ENCODE measurements at regions not wholly inside any gene's neighbourhood (a gene's known extent, or its start where the extent isn't known, plus 50 kb on each side); places are given as distances from the start of the nearest gene placed in this dataset.
"Not testable (repeated sequence)": the region's sequence is repeated elsewhere in the genome, so short reads cannot be mapped to it uniquely, and the experiment has no call there.

DNA sequence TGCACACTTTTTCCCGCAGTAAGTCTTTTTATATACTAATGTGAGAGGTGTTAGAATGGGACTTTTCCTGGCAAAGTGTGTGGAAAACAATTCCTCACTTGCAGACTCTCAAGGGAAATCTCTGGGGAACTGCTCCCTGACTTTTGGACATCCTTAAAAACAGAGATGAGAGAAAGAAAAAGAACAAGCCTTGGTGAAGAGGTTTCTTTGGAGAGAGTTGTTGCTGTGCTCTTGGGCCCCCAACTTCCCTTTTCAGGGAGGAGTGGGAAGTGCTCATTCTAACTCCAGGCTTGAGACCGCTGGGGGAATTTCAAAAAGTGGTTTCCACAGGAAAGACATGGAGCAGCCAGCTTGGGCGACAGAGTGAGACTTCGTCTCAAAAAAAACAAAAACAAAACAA lies 142.6 kb upstream of the SPRED2 start:
- DNase-seq (ENCODE audit: low read depth), result peak; percentile 40

DNA sequence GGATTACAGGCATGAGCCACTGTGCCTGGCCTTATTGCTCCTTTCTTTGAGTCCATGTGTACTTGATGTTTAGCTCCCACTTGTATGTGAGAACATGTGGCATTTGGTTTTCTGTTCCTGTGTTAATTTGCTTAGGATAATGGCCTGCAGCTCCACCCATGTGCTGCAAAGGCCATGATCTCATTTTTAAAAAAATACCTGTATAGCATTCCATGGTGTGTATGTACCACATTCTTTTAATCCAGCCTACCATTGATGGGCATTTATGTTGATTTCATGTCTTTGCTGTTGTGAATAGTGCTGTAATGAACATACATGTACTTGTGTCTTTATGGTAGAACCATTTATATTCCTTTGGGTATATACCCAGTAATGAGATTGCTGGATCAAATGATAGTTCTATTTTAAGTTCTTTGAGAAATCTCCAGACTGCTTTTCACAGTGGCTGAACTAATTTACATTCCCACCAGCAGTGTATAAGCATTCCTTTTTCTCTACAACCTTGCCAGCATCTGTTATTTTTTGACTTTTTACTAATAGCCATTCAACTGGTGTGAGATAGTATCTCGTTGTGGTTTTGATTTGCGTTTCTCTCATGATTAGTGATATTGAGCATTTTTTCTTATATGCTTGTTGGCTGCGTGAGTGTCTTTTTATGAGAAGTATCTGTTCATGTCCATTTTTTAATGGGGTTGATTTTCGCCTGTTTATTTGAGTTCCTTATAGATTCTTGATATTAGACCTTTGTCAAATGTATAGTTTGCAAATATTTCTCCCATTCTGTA lies 136.4 kb upstream of the SPRED2 start:
- not testable (repeated sequence) for DNase-seq (ENCODE audit: low read depth)

DNA sequence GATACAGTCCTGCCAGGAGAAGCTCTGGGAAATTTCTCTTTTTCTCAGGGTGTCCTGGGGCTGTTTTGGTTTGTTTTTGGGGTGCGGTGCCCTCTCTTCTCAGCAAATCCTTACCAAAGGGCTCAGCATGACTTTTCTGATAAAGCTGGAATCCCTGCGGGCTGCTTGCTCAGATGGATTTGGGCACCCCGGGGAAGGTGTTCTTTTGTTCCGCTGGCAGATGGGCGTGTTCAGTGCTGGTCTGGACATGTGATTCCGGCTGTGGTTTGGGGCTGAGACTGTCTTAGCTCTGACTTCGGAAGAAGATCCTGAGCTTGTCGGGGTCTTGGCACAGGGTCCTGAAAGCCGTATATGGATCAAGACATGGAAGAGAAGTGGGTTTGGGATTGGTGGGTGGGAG lies 134.2 kb upstream of the SPRED2 start:
- no peak for DNase-seq (ENCODE audit: low read depth)

DNA sequence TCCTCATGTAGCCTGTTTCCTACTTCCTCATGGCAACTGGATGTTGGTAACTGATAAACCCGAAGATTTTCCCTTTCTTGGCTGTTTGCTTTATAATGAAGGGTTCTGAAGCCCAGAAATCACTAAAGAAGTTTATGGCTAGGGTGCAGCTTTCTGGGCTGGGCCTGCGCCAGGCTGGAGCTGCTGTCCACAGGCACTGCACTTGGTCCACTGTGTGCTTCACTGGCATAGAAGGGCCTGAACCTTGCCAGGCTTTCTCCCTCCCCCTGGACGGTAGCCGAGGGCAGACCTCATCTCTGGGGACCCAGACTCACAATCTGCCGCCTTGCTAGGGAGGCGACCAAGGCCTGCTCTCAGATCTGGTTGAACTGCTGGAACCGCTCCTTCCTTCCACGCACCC lies 133.3 kb upstream of the SPRED2 start:
- DNase-seq (ENCODE audit: low read depth), result no peak

DNA sequence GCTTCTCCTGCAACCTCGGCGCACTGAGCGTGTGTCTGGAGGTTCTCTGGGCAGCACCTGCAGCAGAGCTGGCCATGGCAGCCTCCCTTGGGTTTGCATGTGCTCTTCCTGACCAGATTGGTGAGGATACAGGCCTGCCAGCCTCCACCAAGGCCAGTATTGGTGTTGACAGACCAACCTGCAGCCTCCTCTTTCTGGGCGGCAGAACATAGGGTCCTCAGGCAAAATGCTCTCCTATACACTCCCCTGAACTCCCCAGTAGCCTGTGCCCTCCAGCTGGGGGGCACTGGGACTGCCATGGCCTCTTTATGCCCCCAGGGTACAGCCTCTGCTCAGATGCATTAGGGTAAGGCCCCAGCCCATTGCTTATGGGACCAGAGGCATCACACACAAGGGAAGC lies 131.9 kb upstream of the SPRED2 start:
- DNase-seq (ENCODE audit: low read depth), result no peak

DNA sequence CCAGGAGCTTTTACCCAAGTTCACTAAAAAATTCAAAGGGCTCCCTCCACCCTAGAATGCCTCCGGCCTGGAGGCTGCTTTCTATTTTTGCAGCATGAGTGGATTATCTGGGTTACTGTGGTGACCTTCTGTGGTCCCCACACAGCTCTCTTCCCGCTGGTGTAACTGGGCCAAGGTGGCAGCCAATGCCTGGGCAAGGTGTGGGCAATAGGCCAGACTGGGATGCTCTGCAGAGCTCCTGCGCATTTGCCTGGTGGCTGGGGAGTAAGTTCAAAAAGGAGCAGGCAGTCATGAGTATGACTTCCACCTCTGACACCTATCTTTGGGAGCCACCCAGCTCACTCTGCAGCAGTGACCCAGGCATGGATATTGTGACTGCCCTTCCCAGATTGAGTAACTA lies 130.5 kb upstream of the SPRED2 start:
- no peak for DNase-seq (ENCODE audit: low read depth)

DNA sequence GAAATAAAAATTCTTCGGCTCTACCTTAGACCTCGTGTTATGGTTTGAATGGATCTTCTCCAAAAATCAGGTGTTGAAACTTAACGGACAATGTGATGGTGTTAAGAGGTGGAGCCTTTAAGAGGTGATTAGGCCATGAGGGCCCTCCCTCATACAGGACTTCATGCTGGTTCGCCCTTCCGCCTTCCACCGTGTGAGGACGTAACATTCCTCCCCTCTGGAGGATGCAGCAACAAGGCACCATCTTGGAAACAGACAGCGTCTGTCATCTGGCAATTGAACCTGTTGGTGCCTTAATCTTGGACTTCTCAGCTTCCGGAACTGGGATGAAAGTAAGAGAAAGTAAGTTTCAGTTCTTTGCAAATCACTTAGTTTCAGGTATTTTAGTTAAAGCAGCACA lies 126.3 kb upstream of the SPRED2 start:
- no peak for DNase-seq (ENCODE audit: low read depth)

DNA sequence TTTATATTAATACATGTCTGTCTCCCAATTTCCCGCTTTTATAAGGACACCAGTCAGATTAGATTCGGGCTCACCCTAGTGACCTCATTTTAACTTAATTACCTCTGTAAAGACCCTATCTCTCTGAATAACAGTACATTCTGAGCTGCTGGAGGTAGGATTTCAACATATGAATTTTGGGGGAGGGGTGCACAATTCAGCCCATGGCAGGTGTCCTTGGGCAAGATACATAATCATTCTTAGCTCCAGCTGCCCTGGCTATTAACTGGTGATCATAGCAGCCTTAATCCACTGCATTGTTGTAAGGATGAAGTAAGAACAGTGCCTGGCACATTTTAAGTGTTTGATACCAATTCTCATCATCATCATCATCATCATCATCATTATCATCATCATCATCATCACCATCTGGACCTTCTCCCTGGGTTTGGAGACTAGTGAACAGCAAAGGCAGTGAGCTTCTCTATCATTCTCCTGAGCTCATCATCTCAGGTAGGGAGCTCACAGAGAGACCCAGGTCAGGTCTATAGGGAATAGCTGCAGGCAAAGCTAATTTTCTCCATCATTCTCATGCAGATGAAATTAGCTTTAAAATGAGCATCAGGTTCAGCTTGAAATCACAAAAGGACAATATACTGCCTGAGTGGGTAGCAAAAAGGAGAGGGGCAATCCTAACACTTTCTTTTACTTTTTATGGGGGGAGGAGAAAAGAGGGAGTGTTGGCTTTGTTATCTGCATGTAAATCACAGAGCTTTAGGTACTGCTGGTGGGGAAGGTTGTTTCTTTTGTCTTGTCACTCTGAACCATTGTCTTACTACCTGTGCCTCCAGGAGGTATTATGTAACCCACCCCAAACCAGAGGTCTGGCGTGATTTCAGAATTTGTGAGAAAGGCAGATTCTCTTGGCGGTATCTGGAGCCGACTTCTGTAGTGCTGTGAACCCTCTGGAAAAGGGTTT lies 125.5 kb upstream of the SPRED2 start:
- DNase-seq (ENCODE audit: low read depth), result no peak

DNA sequence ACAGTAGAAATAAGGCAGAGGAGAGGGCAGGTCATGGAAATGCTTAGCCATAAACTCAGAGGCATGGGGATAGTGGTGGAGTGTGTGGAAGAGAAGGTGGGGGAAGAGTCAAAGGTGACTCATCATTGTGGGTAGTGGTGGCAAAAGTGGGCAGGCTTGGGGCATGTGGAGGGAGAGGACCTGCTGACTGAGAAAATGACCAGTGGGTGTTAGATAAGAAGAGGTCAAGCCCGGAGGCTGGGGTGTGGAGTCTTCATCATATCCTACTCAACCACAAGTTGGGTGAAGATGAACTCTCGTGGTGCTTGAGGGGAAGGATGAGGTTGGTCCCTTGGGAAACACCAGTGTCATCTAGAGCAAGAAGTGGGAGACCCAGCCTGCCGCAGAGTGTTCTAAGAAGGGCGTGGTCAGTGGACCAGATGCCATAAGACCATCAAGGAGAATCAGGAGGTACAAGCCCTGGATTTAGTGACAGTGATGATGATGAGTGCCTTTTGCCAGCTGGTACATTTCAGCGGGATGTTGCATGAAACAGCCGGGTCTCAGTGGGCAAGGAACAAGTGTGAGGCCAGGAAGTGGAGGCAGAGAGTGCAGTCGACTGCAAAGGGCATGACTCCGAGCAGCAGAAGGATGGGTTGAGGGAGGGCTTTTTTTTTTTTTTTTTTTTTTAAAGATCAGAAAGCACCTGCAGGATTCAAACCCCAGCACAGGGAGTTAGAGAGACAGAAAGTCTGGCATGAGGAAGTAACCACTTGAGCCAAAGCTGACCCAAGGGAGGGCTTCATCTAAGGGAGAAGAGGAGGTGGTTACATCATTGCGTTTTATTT lies 122.6 kb upstream of the SPRED2 start:
- DNase-seq (ENCODE audit: low read depth), result no peak

DNA sequence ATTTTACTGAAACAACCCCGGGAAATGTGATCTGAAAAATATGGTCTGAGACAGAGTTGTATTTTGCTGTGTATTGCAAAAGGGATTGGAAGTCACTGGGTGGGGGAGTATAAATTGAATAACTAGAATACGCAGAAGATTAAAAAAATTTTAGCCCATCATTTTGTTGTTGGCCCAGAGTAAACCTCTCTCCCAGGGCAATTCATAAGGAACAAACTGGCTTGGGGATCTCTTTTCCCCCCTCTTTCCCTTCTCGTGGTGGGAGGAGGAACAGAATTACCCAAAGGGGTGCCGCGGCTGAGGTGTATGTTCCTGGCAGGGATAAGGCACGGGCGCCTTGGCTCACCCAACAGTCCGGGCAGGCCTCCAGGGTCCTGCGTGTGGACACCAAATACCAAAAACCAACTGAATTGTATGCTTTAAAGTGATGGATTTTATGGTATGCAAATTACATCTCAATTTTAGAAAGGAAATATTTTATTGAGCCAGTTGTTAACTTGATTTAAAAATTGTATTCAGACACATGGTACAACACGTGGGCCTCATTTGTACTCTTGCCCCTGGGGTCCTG lies 121.2 kb upstream of the SPRED2 start:
- no peak for DNase-seq (ENCODE audit: low read depth)

DNA sequence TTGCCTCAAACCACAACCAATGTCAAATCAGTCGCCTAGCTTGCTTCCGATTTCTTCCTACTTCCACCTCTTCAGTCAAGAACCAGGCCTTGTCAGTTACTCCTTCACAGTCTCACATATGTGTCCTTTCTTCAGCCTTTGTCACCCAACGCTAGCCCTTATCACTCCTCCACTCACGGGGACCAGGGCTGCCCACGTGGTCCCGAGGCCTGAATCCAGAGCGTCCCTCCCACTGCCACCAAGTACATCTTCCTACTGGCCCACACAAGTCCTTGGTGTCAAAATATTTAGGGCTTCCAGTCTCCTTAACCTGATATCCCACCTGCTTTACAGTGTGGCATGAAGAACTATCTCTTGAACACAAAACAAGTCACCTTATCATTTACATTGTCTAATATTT lies 119.1 kb upstream of the SPRED2 start:
- DNase-seq (ENCODE audit: low read depth), result no peak

DNA sequence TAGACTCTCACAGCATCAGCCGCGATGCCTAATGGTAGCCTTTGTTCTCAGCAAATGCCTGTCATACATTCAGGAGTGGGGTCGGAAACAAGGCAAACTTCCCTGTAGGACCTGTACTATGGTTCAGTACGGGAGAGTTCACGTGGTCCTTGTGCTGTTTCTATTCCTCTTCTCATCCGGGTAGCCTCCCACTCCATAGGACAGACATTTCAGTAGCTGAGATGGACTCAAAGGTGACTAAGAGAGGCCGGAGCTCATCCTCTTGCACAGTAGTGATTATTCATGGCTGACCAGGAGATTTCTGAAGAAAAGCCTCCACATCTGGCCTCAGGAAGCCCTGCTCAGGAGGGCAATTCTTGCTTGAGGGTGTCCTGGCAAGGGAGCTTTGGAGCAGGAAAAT lies 117.8 kb upstream of the SPRED2 start:
- DNase-seq (ENCODE audit: low read depth), result no peak

DNA sequence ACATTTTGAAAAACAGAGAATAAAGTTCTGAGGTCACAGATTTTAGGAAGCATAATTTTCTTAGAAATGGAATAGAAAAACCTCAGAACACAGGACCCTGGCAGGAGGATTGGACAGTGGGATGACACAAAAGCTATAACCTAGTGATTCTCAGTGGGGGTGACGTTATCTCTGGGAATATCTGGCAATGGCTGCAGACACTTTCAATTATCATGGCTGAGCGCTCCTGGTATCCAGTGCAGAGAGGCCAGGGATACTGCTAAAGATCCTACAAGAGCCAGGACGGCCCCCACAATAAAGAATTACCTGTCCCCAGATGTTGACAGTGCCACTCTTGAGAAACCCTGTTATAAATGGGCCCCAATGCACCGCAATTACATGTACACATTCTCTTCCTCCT lies 117.2 kb upstream of the SPRED2 start:
- no peak for DNase-seq (ENCODE audit: low read depth)

DNA sequence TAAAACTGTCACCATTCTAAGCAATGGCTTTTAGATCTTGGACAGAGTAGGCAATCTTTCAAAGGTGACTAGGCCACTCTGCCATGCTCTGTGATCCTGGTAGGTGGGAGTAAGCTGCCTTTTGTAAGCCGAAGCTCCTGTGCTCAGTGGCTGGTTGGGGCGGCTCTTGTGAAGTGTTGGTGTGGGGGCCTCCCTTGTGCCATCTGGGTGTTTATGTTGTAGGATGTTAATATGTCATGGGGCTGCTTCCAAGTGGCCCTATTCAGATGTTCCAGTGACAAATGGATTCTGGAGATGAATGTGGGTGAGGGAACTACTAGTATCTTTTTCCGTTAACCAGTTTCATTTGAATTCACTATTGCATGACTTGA lies 116.8 kb upstream of the SPRED2 start:
- no peak for DNase-seq (ENCODE audit: low read depth)

DNA sequence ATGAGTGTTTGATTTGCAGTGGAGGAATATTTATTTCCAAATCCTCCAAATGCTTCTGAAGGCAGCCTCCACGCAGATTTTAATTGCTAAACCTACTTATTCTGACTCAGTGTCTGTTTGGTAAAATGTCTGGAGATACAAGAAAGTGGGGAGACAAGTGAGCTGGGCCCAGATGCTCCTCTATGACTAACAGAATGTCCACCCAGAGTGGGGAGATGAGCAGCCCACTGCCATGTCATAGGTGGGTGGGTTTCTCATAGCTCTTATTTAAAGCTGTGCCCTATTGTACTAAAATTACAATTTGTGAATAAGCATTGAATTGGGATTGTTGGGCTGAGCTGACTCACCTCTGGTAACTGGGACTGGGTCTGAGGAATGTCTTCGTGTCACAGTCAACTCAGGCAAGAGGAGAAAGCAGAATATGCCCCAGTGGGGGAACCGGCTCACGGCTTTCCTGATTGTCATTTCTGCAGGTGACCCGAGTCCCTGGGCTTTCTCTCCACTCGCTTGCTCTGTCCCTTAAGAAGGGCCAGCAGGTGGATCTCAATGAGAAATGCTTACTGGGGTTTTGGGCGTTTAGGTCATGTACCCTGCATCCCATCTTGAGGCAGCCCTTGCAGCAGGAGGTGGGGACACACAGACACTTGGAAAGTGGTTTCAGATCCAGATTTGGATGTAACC lies 116.3 kb upstream of the SPRED2 start:
- DNase-seq (ENCODE audit: low read depth), result no peak

DNA sequence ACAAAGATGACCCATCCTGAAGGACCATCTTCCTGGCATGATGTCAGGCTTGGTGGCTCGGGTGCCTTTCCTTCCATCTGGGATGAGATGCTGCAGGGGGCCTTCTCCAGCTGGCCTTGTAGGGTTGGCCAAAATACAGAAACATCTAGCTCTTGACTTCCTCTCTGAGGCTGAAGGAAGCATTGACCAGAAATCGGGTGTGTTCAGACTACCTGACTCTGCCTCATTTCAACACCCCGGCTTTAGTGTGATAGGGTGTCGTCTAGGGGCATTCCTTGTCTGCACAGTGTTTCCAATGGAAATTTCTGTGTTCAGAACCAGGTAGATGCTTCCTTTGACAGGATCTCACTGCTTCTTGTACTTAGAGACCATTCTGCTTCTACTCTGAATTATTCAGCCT lies 115.7 kb upstream of the SPRED2 start:
- DNase-seq (ENCODE audit: low read depth), result no peak

DNA sequence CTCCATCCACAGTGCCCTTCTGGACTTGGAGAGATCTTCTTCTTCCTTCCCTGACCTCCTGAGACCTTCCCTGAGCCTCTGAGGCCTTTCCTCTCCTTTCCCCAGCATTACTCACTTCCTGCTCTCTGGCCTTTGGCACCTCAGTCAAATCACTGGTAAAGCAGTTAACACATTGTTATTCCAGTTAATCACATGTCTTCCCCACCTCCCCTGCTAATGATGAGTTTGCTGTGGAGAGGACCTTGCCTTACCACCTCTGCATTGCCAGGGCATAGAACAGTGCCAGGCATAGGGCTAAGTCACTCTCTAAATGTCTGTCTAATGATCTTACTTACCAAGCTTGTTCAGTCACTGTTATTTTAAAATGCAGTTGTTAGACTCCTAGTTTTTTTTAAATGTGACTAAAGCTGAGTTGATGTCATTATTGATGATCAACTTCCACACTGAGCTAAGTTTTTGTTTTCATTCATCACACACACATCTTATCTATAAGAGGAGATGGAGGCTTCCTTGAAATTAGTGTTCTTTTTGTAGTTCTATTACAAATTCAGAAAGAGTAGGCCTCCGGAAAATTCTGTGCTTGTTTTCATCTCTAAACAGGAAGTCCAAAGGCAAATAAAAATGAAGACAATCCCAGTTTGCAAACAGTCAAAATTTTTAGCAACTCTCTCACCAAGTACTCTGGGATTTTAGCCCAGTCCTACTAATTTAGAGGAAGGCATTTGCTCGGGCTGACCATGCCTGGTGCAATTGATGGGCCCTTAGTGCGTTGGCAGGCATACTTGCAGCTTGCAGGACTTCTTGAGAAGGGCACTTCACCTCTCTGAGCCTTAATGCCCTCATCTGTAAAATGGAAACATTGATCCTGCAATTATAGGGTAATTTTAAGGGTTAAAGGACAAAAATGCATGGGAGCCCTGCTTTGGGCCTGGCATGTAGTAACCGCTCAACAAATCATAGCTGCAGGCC lies 113.7 kb upstream of the SPRED2 start:
- DNase-seq (ENCODE audit: low read depth), result no peak

DNA sequence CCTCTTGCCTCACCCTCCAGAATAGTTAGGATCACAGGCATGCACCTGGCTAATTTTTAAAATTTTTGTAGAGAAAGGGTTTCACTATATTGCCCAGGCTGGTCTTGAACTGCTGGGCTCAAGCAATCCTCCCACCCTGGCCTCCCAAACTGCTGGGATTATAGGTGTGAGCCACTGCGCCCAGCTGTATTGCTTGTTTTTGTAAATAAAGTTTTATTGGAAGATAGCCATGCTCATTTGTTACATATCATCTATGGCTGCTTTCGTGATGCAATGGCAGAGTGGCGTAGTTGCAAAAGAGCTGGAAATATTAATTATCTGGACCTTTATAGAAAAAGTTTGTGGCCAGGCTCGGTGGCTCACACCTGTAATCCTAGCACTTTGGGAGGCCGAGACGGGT lies 109.4 kb upstream of the SPRED2 start:
- no peak for DNase-seq (ENCODE audit: low read depth)

DNA sequence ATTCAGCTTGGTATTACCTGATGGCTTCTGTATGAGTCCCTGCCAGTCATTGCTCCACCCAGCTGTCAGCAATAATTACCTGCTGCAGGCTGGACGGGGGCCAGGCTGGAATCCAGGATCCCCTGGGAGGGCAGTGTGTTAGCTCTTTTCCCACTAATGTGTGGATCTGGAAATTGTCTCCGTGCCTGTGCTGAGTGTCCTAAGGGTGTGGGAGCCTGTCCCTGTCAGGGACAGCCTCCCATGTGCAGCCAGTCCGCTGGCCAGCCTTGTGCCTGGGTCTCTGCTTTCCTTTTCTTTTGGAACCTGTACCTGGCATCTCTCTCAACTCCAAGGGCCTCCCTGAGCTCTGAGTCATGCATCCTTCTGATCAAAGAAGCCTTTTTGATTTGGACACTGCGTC lies 107.2 kb upstream of the SPRED2 start:
- DNase-seq (ENCODE audit: low read depth), result no peak
